ENCODE measurements at regions not wholly inside any gene's neighbourhood (a gene's known extent, or its start where the extent isn't known, plus 50 kb on each side); places are given as distances from the start of the nearest gene placed in this dataset.

DNA sequence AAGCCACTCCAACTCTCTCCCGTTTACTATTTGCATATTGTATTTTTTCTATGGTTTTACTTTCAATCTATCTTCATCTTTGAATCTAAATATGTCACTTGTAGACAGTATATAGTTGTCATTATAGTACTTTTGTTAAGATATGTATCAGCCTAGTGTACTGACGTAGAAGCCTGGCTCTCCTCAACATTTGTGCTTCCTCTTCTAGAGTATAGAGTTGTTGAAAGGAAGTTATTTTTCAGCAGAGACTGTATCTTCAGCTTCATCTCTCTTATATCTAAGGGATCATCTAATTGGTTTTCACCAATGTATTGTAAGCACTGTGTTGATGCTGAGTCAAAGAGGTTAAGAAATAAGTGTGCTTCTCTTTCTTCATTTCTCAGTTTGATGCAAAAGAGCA lies 192.8 kb downstream of the LMO4 start:
- no peak for TF ChIP-seq EP300 (IDR thresholded peaks at IDR 0.05; ENCODE audit: low read depth)
- TF ChIP-seq, protein P1, sequence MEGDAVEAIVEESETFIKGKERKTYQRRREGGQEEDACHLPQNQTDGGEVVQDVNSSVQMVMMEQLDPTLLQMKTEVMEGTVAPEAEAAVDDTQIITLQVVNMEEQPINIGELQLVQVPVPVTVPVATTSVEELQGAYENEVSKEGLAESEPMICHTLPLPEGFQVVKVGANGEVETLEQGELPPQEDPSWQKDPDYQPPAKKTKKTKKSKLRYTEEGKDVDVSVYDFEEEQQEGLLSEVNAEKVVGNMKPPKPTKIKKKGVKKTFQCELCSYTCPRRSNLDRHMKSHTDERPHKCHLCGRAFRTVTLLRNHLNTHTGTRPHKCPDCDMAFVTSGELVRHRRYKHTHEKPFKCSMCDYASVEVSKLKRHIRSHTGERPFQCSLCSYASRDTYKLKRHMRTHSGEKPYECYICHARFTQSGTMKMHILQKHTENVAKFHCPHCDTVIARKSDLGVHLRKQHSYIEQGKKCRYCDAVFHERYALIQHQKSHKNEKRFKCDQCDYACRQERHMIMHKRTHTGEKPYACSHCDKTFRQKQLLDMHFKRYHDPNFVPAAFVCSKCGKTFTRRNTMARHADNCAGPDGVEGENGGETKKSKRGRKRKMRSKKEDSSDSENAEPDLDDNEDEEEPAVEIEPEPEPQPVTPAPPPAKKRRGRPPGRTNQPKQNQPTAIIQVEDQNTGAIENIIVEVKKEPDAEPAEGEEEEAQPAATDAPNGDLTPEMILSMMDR (IDR thresholded peaks at IDR 0.05) = no peak
